Activated effector memory CD4-positive, alpha-beta T cell treated with anti-CD3 and anti-CD28 coated beads, Interleukin-2, amount 50 U/mL, for 16 hours (primary cell): ENCODE measurements at regions not wholly inside any gene's neighbourhood (a gene's known extent, or its start where the extent isn't known, plus 50 kb on each side); places are given as distances from the start of the nearest gene placed in this dataset.
"Not testable (repeated sequence)": the region's sequence is repeated elsewhere in the genome, so short reads cannot be mapped to it uniquely, and the experiment has no call there.

Source experiments
- DNase-seq: peaks from one replicate; pipeline ENCODE4 v3.0.0-alpha.2; 2020

GRCh38 chr2:242010252-242011166, 141.0 kb downstream of the RTP5 start:
- DNase-seq = not testable (repeated sequence)

GRCh38 chr2:242011167-242011513, 141.6 kb downstream of the RTP5 start:
- DNase-seq = peak; percentile 63

- DNase-seq = peak; percentile 60
Measured at GRCh38 chr2:242011516-242011915, 142.0 kb downstream of the RTP5 start.

GRCh38 chr2:242011991-242012764, 142.6 kb downstream of the RTP5 start:
- DNase-seq = peak; percentile 60

- peak; percentile 49 for DNase-seq
Measured at GRCh38 chr2:242012956-242013764, 143.6 kb downstream of the RTP5 start.

GRCh38 chr2:242013771-242014170, 144.2 kb downstream of the RTP5 start:
- DNase-seq = no peak

- DNase-seq = peak; percentile 45
Measured at GRCh38 chr2:242015108-242016065, 145.9 kb downstream of the RTP5 start.

- no peak for DNase-seq
Measured at GRCh38 chr2:242017086-242017485, 147.6 kb downstream of the RTP5 start.

GRCh38 chr2:242018416-242018815, 148.9 kb downstream of the RTP5 start:
- not testable (repeated sequence) for DNase-seq

GRCh38 chr2:242019344-242019743, 149.8 kb downstream of the RTP5 start:
- no peak for DNase-seq

- no peak for DNase-seq
Measured at GRCh38 chr2:242020196-242021004, 150.9 kb downstream of the RTP5 start.

GRCh38 chr2:242022550-242023290, 153.2 kb downstream of the RTP5 start:
- no peak for DNase-seq

- DNase-seq = peak; percentile 39
Measured at GRCh38 chr2:242024751-242025355, 155.3 kb downstream of the RTP5 start.

GRCh38 chr2:242027676-242028450, 158.3 kb downstream of the RTP5 start:
- DNase-seq = peak; percentile 30

- no peak for DNase-seq
Measured at GRCh38 chr2:242029422-242030225, 160.1 kb downstream of the RTP5 start.

GRCh38 chr2:242030226-242030575, 160.7 kb downstream of the RTP5 start:
- no peak for DNase-seq

GRCh38 chr2:242030858-242031257, 161.3 kb downstream of the RTP5 start:
- DNase-seq = peak; percentile 55

- DNase-seq = peak; percentile 77
Measured at GRCh38 chr2:242031481-242032019, 162.0 kb downstream of the RTP5 start.
